ENCODE measurements at regions not wholly inside any gene's neighbourhood (a gene's known extent, or its start where the extent isn't known, plus 50 kb on each side); places are given as distances from the start of the nearest gene placed in this dataset.
A peak's percentile ranks its signal among the peaks of the same experiment; 100 is the strongest.
"Not testable (repeated sequence)": the region's sequence is repeated elsewhere in the genome, so short reads cannot be mapped to it uniquely, and the experiment has no call there.

DNA sequence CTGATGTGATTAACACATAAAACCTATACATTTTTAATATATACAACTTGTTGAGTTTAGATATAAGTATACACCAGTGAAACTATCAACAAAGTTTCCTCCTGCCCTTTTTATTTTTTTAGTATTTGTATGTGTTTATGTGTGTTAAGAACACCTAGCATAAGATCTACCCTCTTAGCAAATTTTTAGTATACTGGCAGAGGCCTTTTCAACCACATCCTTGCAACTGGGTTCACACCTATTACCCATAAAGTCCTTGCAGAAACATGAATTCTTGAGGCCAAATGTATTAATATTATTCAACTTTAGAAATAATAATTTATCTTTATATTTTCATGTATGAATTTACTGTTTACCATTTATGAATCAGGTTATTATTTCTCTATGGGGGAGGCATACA is 119.7 kb upstream of the CRIM1 start:
- no peak for DNase-seq (ENCODE audit: low read depth in 2 of 2)

- DNase-seq (ENCODE audit: low read depth in 2 of 2), result no peak
Observed at GRCh38 chr2:36235426-36235825, 120.2 kb upstream of the CRIM1 start.

- no peak for DNase-seq (ENCODE audit: low read depth in 2 of 2)
Observed at GRCh38 chr2:36223259-36223658, 132.3 kb upstream of the CRIM1 start.

- no peak for DNase-seq (ENCODE audit: low read depth in 2 of 2)
Observed at GRCh38 chr2:36222485-36222884, 133.1 kb upstream of the CRIM1 start.

GRCh38 chr2:36214691-36215090 is 140.9 kb upstream of the CRIM1 start:
- DNase-seq (ENCODE audit: low read depth in 2 of 2), result no peak

DNA sequence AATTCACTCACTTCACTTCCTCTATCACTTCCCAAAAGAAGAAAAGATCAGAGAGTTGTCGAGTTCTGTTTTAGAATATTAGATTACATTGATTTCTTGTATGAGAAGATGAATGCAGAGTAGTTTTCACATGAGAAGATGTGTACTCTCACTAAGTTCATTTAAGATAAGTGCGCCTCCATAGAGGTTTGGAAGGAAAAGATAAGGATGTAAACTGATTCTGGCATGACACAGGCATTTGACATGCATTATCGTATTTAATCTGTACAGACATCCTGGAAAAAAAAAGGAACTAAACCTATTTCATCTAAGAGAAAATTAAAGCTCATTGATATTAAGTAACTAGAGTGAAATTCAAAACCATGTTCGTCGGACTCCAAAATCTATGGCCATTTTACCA is 152.2 kb upstream of the CRIM1 start:
- DNase-seq (ENCODE audit: low read depth in 2 of 2), result no peak

GRCh38 chr2:36197181-36197971 is 158.2 kb upstream of the CRIM1 start:
- DNase-seq (ENCODE audit: low read depth in 2 of 2), result no peak

GRCh38 chr2:36193680-36194079 is 161.9 kb upstream of the CRIM1 start:
- no peak for DNase-seq (ENCODE audit: low read depth in 2 of 2)

DNA sequence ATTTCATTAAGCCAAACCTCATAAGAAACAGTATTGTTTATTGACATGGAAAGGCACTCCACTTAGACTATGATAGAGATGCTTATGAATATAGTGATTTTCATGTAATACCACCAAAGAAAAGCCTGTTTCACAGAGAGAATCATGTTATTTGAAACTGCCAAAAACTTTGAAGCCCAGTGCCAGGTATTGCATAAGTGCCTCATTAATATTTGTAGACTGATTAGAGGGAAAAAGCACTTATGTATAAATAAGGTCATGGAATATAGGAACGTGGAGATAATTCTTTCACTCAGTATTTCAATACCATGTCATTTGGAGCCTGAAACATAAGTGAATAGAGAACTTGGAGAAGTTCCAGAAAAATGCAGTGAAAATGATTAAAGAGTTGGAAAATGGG is 162.6 kb upstream of the CRIM1 start:
- no peak for DNase-seq (ENCODE audit: low read depth in 2 of 2)

- DNase-seq (ENCODE audit: low read depth in 2 of 2), result no peak
Observed at GRCh38 chr2:36190097-36190496, 165.5 kb upstream of the CRIM1 start.

GRCh38 chr2:36185624-36186023 is 170.0 kb upstream of the CRIM1 start:
- no peak for DNase-seq (ENCODE audit: low read depth in 2 of 2)

DNA sequence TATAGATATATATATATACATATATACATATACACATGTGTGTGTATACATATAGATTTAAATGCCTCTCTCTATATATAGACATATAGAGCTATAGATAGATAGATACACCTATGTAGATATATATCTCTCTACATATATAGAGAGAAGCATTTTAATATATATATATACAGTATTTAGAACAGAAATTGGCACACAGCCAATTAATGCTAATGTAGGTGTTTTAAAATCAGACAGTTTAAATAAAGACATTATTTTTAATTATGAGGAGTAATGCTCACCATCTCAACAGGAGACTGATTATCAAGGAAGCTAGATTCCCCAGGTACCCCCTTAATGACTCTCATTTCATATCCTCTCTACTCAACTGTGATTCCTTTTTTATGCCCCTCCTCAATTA is 170.7 kb upstream of the CRIM1 start:
- DNase-seq (ENCODE audit: low read depth in 2 of 2), result no peak

GRCh38 chr2:36180789-36181482 is 174.6 kb upstream of the CRIM1 start:
- DNase-seq (ENCODE audit: low read depth in 2 of 2), result not testable (repeated sequence)

GRCh38 chr2:36180293-36180692 is 175.3 kb upstream of the CRIM1 start:
- not testable (repeated sequence) for DNase-seq (ENCODE audit: low read depth in 2 of 2)

DNA sequence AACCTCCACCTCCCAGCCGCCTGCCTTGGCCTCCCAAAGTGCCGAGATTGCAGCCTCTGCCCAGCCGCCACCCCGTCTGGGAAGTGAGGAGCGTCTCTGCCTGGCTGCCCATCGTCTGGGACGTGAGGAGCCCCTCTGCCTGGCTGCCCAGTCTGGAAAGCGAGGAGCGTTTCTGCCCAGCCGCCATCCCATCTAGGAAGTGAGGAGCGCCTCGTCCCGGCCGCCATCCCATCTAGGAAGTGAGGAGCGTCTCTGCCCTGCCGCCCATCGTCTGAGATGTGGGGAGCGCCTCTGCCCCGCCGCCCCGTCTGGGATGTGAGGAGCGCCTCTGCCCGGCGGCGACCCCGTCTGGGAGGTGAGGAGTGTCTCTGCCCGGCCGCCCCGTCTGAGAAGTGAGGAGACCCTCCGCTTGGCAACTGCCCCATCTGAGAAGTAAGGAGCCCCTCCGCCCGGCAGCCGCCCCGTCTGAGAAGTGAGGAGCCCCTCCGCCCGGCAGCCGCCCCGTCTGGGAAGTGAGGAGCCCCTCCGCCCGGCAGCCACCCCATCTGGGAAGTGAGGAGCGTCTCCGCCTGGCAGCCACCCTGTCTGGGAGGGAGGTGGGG is 175.8 kb upstream of the CRIM1 start:
- DNase-seq (ENCODE audit: low read depth in 2 of 2), result not testable (repeated sequence)

GRCh38 chr2:36178384-36178783 is 177.2 kb upstream of the CRIM1 start:
- peak in 1 of 2 donors; percentile 3 for DNase-seq (ENCODE audit: low read depth in 2 of 2)

DNA sequence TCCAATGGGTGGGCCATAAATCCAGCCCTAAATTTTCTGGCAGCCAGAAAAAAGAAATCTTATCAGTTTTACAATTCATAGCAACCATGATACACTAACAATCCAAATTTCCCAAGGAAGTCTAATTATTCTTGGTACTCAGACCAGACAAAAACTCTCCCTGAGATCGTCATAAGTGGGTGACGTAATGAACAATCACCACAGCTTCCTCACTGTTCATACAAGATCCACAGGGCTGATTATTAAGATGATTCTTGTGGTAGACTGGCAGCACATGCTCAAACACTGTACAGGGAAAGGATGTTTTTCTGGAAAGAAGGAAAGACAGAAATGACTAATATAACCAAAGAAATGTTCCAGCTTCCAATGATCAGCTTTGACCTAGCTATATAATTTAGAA is 178.3 kb upstream of the CRIM1 start:
- peak in 1 of 2 donors; percentile 17 for DNase-seq (ENCODE audit: low read depth in 2 of 2)

- no peak for DNase-seq (ENCODE audit: low read depth in 2 of 2)
Observed at GRCh38 chr2:36174920-36175319, 180.7 kb upstream of the CRIM1 start.

- DNase-seq (ENCODE audit: low read depth in 2 of 2), result no peak
Observed at GRCh38 chr2:36173760-36174404, 181.7 kb upstream of the CRIM1 start.

- no peak for DNase-seq (ENCODE audit: low read depth in 2 of 2)
Observed at GRCh38 chr2:36172824-36173223, 182.8 kb upstream of the CRIM1 start.

DNA sequence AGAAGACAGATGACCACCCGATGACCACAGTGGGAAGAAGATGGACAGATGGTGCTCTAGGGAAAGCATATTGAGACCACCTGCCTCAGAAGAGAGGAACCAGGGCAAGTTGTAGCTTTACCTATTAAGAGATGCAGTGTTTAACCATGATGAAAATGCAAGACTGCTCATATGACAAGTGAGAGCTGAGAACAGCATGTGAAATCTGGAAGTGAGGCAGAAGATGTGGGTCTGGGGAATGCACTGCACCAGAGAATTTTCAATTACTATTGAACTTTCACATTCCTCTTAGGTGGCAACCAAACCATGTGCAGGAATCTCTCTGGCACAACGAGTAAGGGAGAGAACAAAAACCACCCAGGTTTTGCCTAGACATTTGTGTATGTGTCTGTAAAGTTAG is 184.8 kb upstream of the CRIM1 start:
- DNase-seq (ENCODE audit: low read depth in 2 of 2), result no peak

- no peak for DNase-seq (ENCODE audit: low read depth in 2 of 2)
Observed at GRCh38 chr2:36169843-36170242, 185.7 kb upstream of the CRIM1 start.

Data from lung microvascular endothelial cell (primary cell).